Forelimb muscle (tissue), 1 donor: ENCODE measurements at regions not wholly inside any gene's neighbourhood (a gene's known extent, or its start where the extent isn't known, plus 50 kb on each side); places are given as distances from the start of the nearest gene placed in this dataset.

Source experiments
- DNase-seq: peaks from one replicate; pipeline ENCODE4 v3.0.0-alpha.2; 2013; ENCODE audit warnings: low read depth

GRCh38 chr6:104574135-104574750, 285.5 kb downstream of the HACE1 start:
- DNase-seq = no peak

- no peak for DNase-seq
Measured at GRCh38 chr6:104573350-104573749, 286.4 kb downstream of the HACE1 start.

GRCh38 chr6:104572901-104573300, 286.8 kb downstream of the HACE1 start:
- no peak for DNase-seq

GRCh38 chr6:104566411-104566810, 293.3 kb downstream of the HACE1 start:
- no peak for DNase-seq

- no peak for DNase-seq
Measured at GRCh38 chr6:104563306-104563705, 296.4 kb downstream of the HACE1 start.

GRCh38 chr6:104559435-104560202, 300.1 kb downstream of the HACE1 start:
- no peak for DNase-seq

- DNase-seq = no peak
Measured at GRCh38 chr6:104558746-104559145, 301.0 kb downstream of the HACE1 start.

- DNase-seq = no peak
Measured at GRCh38 chr6:104548297-104548696, 311.4 kb downstream of the HACE1 start.

GRCh38 chr6:104541411-104541810, 318.3 kb downstream of the HACE1 start:
- no peak for DNase-seq

- DNase-seq = no peak
Measured at GRCh38 chr6:104540743-104541142, 319.0 kb downstream of the HACE1 start.

GRCh38 chr6:104539173-104539572, 320.5 kb downstream of the HACE1 start:
- no peak for DNase-seq

- DNase-seq = no peak
Measured at GRCh38 chr6:104537872-104538271, 321.8 kb downstream of the HACE1 start.

GRCh38 chr6:104537180-104537579, 322.5 kb downstream of the HACE1 start:
- no peak for DNase-seq

- no peak for DNase-seq
Measured at GRCh38 chr6:104532462-104532861, 327.3 kb downstream of the HACE1 start.

- DNase-seq = no peak
Measured at GRCh38 chr6:104531646-104532045, 328.1 kb downstream of the HACE1 start.

- DNase-seq = no peak
Measured at GRCh38 chr6:104527761-104528415, 331.8 kb downstream of the HACE1 start.

GRCh38 chr6:104527311-104527710, 332.4 kb downstream of the HACE1 start:
- DNase-seq = no peak

- no peak for DNase-seq
Measured at GRCh38 chr6:104526376-104526775, 333.3 kb downstream of the HACE1 start.

GRCh38 chr6:104525677-104526322, 333.9 kb downstream of the HACE1 start:
- no peak for DNase-seq

- no peak for DNase-seq
Measured at GRCh38 chr6:104522533-104522932, 337.2 kb downstream of the HACE1 start.

- no peak for DNase-seq
Measured at GRCh38 chr6:104521176-104521575, 338.5 kb downstream of the HACE1 start.

- DNase-seq = no peak
Measured at GRCh38 chr6:104519566-104519965, 340.2 kb downstream of the HACE1 start.
